Jurkat, Clone E6-1 (cell line): ENCODE measurements at regions not wholly inside any gene's neighbourhood (a gene's known extent, or its start where the extent isn't known, plus 50 kb on each side); places are given as distances from the start of the nearest gene placed in this dataset.
A peak's percentile ranks its signal among the peaks of the same experiment; 100 is the strongest.
"Not testable (repeated sequence)": the region's sequence is repeated elsewhere in the genome, so short reads cannot be mapped to it uniquely, and the experiment has no call there.

Experiments used
- DNase-seq: peaks from one replicate; pipeline ENCODE4 v3.0.0-alpha.2; 2011; ENCODE audit warnings: low read depth, low spot score
- H3K4me3 ChIP-seq: 2 replicates; pipeline ENCODE4 v1.5.1; 2011; ENCODE audit warnings: mild to moderate bottlenecking, low read length, control low read depth, moderate library complexity

- H3K4me3 ChIP-seq, DNase-seq: not testable (repeated sequence)
Measured at GRCh38 chr3:198146070-198146469, 186.1 kb downstream of the LMLN start.

GRCh38 chr3:198146559-198147164 lies 186.6 kb downstream of the LMLN start:
- DNase-seq, H3K4me3 ChIP-seq: not testable (repeated sequence)

DNA sequence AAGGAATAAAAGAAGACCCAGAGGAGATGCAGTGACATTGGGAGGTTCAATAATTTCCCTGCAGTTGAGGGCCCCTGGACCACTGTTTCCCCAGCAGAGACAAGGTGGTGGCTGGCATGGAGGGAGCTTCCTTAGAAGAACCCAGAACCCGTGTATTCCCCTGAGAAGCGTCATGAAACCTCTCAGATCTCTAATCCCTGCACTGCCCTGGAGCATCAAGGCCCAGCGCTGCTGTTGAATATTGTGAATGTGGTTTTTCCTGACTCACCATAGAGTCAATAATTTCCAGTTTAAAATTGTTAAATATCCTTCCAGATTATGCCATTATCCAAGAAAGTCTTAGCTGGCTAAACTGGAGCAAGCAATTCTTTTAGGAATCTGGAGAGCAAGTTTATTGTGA lies 187.2 kb downstream of the LMLN start:
- H3K4me3 ChIP-seq, DNase-seq: not testable (repeated sequence)

- H3K4me3 ChIP-seq, DNase-seq: not testable (repeated sequence)
Measured at GRCh38 chr3:198147993-198148392, 188.0 kb downstream of the LMLN start.

GRCh38 chr3:198149904-198150303 lies 189.9 kb downstream of the LMLN start:
- H3K4me3 ChIP-seq, DNase-seq: not testable (repeated sequence)

- H3K4me3 ChIP-seq, DNase-seq: not testable (repeated sequence)
Measured at GRCh38 chr3:198151867-198152266, 191.8 kb downstream of the LMLN start.

DNA sequence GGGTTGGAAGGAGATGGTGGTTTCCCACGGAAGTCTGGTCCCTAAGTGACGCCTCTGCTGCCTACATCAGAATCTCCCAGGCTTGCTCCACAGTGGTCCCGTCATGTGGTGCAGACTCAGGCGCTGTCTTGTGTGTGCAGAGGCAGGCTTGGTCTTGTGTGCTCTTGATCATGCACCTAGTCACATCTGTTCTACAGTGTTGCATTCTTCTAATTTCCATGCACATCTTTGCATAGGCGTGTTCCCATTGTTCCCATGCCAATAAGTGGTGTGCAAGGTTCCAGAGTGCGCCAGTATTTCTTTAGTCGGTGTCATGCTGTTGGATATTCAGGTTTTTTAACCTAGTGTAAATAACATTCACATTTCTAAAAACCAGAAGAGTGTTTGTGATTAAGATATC lies 195.8 kb downstream of the LMLN start:
- DNase-seq, H3K4me3 ChIP-seq: not testable (repeated sequence)

DNA sequence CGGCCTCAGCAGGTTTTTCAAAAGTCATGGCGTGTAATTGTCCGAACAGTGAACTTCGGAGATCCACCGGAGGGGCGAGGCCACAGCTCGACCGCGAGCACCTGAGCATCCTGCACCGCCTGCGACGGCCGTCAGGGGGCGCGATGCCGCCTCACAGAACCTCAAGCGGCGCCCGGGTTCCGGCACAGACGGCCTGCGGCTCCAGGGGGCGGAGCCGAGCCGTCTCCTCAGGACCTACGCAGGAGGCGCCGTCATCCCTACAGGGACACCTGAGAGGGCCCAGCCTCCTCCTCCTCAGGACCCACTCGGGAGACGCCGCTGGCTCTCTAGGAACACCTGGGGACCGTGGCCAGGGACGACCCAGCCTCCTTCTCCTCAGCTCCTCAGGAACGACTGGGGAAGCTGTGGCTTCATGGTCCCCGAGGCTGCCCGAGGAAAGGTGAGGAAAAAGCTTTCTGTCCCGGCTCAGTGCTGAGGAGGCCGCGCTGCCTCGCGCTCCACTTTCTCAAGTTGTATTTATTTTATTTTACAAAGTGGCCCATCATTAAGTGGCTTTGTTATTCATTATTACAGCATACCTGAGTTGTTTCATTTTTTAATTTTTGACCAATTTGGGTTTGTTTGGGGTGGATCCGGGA lies 197.3 kb downstream of the LMLN start:
- H3K4me3 ChIP-seq, DNase-seq: not testable (repeated sequence)

GRCh38 chr3:198158007-198158406 lies 198.0 kb downstream of the LMLN start:
- not testable (repeated sequence) for DNase-seq, H3K4me3 ChIP-seq

GRCh38 chr3:198167339-198168039 lies 207.5 kb downstream of the LMLN start:
- H3K4me3 ChIP-seq = not testable (repeated sequence)
- peak; percentile 37 for DNase-seq

DNA sequence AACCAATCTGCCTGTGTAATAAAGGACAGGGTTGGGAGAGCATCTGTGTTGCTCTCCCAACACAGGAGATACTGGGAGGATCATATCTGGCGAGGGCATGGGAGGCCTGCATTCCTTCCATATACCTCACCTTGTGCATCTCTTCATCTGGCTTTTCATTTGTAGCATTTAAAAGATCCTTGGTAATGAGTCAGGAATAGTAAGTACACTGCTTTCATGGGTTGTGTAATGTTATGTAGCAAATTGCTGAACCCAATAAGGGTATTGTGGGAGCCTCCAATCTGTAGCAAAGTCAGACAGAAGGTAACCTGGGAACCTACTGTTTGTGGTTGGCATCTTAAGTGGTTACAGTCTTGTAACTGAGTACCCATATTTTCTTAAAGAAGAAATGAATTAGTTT lies 210.8 kb downstream of the LMLN start:
- not testable (repeated sequence) for H3K4me3 ChIP-seq, DNase-seq

DNA sequence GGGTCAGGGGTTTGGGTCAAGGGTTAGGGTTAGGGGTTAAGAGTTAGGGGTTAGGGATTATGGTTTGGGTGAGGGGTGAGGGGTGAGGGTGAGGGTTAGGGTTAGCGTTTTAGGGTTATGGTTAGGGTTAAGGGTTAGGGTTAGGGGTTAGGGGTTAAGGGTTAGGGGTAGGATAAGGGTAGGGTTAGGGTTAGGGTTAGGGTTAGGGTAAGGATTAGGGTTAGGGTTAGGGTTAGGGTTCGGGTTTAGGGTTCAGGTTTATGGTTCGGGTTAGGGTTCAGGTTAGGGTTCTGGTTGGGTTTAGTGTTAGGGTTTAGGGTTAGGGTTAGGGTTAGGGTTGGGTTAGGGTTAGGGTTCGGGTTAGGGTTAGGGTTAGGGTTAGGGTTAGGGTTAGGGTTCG lies 213.1 kb downstream of the LMLN start:
- DNase-seq, H3K4me3 ChIP-seq: not testable (repeated sequence)

- H3K4me3 ChIP-seq, DNase-seq: not testable (repeated sequence)
Measured at GRCh38 chr3:198173929-198174574, 214.0 kb downstream of the LMLN start.
